GM21737 (cell line): ENCODE measurements at regions not wholly inside any gene's neighbourhood (a gene's known extent, or its start where the extent isn't known, plus 50 kb on each side); places are given as distances from the start of the nearest gene placed in this dataset.
"Not testable (repeated sequence)": the region's sequence is repeated elsewhere in the genome, so short reads cannot be mapped to it uniquely, and the experiment has no call there.

Experiments used
- ATAC-seq: cut with Tn5 transposase; IDR thresholded peaks from one replicate; pipeline ENCODE4 v1.9.1; 2021; ENCODE audit warnings: mild to moderate bottlenecking, moderate library complexity; ENCODE audit not compliant: unreplicated experiment

DNA sequence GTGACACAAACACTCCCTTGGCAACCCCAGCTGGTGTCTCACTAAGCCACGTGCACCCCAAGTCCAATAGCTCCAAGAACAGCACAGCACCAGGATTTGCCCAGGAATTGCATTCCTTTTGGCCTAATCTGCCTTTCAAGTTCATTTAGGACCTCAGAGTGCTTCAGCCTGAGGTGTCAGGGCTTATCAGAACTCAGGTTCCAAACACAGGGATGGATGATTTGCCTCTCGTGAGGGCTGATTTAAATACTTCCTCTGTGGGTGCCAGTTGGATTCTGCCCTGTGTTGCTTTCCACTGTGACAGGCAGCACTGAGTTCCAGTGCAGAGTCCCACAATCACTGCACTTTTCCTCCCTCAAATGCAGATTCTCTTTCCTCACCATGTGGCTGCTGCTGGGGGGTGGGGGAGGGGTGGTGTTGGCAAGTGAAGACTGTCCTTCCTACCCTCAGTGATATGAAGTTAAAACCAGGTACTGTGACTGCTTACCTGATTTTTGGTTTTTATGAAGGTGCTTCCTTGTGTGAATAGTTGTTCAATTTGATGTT is 204.3 kb upstream of the STAC start:
- no peak for ATAC-seq

DNA sequence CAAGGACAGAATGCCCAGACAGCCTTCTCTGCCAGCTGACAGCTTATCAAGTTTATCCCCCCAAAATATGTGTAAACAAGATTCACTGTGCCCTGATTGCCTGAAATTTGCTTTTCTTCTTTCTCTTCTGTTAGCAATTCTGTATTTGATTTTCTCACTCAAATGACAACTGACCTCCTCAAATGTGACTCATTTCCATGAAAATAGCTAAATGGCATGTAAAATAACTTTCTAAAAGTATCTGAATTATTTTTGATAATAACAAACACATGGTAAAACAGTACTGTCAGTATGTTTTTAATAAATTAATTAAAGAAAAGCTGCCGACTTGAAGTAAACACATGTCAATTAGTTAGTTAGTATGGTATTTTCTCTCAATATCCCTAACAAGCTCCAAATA is 202.3 kb upstream of the STAC start:
- ATAC-seq, result no peak

DNA sequence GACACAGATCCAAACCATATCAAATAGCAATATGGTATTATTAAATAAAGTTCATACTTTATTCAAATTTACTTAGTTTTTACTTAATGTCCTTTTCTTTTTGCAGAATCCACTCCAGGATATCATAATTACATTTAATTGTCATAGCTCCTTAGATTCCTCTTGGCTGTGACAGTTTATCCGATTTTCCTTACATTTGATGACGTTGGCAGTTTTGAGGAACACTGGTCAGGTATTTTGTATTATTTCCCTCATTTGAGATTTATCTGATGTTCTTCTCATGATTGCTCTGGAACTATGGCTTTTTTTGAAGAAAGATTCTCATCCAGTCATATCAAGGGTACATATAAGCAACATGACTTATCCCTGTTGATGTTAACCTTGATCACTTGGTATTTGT is 198.3 kb upstream of the STAC start:
- no peak for ATAC-seq

DNA sequence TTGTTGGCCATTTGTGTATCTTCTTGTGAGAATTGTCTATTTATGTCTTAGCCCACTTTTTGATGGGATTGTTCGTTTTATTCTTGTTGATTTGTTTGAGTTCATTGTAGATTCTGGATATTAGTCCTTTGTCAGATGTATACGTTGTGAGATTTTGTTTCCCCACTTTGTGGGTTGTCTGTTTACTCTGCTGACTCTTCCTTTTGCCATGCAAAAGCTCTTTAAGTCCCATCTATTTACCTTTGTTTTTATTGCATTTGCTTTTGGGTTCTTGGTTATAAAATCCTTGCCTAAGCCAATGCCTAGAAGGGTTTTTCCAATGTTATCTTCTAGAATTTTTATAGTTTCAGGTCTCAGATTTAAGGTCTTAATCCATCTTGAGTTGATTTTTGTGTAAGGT is 193.1 kb upstream of the STAC start:
- not testable (repeated sequence) for ATAC-seq

- ATAC-seq, result no peak
These were observed 187.4 kb upstream of the STAC start for GRCh38 chr3:36192901-36193300.

DNA sequence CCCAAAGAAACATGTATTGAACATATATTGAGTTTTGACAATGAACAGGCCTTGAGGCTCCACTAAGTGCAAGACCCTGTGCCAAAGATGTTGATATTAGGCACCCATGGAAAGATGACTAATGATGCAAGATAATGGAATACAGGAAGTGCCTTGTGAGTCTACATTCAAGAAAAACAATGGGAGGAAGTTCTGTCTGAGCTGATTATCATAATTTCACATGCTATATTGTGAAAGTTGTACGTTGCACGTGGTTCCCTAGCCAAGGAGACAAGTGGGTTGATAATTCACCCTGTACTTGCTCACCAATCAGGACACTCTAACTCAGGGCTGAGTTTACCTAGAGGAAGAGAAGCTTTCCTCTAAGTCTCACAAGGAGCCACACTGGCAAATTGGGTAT is 186.9 kb upstream of the STAC start:
- no peak for ATAC-seq

GRCh38 chr3:36196058-36196457 is 184.2 kb upstream of the STAC start:
- ATAC-seq, result no peak

DNA sequence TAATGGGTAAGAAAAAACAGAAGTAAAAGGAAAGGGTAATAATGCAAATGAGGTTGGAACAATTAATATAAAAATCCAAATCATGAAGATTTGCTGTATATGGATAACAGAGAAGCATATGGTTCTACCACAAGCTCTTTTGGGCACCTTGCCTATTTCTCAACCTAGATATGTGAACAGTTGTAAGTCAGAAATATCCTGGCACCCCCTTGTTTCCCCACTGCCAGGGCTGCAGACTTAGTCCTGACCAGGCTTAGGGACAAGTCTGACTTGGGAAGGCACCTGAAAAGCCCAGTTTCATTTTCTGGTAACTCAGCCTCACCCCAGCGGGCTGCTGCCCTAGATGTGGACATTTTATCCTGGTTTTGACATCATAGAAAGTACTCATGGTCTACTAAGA is 183.2 kb upstream of the STAC start:
- ATAC-seq, result no peak

- no peak for ATAC-seq
These were observed 178.8 kb upstream of the STAC start for GRCh38 chr3:36201546-36201945.

DNA sequence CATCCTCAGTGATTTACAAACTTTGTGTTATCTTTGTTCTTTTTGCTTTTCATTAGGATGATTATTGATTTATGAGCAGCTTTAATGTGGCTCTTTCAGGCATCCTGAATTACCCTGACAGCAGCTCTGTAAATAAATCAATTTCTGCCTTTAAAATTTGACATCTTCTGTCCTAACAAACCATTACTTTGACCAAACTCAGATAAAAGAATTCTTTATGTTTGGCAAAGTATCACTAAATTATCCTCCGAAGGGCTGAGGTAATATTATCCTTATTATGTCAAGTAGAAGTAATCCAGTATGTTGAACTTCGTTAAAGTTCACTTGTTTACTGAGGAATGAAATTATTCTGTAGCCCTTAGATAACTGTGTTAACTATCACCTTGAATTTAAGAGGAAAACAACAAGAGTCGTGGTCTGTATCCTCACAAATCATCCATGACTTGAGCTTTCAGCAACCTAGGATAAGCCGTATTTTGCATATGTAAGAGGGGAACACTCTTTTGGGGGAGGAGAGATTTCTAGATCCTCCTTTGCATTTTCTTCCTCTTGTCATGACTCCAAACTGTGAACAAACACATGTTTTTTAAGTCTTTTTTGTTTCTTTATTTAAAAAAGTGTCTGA is 173.2 kb upstream of the STAC start:
- no peak for ATAC-seq

GRCh38 chr3:36210840-36211651 is 169.3 kb upstream of the STAC start:
- ATAC-seq, result peak; percentile 46

DNA sequence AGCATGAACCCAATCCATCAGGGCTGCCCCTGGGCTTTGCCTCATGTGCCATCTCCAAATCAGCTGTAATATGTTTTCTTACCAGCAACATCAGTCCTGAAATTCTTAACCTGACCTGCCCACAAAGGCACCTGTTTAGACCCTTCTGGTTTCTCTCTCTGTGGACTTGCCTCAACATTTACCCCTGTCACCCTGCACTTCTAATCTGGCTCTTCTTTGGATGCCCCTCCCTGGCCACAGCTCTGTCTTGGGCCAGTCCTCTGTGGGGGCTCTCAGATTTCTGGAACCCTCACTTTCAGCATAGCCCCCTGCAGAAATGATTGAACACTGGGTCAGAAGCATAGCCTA is 168.7 kb upstream of the STAC start:
- ATAC-seq, result no peak

DNA sequence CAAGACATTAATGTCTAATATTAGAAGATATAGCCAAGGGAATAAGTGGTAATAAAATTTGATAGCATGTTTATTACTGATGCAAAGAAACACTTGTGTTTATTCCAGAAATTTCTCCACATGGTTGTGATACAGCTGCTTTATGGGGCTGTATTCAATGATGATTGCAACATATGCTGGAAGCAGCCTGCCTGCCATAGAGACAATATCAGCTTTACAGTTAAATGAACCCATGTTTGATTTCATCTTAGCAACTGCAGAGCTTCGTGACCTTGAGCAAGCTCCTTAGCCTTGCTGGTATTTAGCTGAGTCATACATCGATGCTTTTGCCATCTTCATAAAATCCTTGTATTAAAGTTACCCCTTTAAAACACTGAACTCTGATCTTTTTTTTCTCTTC is 168.1 kb upstream of the STAC start:
- ATAC-seq, result no peak

DNA sequence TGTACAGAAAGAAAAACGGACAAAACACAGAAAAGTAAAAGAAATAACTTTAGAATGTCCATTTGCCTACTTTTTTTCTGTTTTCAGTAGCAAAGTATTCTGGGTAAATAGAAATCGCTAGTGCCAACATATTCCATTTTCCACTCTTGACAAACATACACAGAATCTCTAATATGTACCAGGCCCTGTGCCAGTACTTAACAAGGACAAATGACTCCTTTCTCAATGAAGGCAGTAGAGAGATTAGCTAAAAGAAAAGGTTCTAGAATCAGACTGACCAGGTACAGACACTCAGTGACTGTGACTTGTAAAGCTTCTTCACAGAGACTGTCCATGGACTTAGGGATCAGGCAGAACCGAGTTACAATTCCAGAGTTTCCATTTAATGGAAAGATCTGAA is 165.8 kb upstream of the STAC start:
- no peak for ATAC-seq

DNA sequence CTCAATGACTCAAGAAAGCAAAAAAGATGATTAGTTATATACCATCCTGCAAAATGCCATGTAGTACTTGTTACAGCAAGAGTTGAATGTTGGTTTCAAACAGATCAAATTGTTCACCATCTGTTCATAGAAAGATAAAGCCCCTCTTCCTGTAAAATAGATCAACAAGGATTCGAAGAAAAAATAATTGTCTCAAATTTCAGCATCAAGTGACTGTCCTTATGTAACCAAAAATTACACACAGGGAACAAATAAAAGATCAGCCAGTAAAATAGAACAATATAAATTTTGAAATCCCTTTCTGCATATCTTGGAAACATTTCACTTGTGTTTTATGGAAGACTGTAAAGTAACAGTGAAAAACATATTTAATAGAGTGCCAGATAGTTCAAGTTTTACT is 165.1 kb upstream of the STAC start:
- ATAC-seq, result no peak

DNA sequence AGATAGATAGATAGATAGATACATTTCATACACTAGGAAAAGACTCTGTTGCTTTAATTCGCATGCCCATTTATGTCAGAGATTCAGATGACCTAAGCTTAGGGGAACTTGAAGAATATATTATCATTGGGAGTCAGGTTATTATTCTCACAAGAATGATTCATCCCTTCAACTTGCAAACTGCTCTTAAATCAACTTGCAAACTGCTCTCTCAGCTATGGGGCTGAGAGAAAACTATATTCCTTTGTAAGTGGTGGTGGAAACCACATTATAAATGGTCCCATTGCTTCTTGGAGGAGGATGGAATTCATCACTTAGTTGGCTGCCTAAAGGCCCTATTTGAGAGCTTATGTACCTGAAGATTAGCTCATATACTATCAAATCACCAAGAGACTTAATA is 160.9 kb upstream of the STAC start:
- ATAC-seq, result no peak

DNA sequence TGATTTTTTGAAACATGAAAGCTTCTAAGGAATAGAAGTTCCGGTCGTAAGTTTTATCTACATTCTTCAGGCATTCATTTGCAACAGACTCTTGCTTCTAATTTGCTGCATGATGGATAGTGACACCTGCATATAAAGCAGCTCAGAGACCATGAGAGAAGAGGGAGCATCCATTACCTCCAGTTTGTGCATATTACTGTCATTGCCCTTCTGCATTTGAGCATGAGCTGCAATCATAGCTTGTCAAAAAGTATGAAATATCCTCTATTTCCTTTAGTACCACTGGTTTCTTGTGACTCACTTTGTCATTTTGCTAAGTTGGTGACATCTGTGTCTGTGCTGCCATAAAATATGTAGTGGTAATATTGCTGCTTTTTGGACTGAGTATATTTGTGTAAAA is 160.1 kb upstream of the STAC start:
- ATAC-seq, result no peak

DNA sequence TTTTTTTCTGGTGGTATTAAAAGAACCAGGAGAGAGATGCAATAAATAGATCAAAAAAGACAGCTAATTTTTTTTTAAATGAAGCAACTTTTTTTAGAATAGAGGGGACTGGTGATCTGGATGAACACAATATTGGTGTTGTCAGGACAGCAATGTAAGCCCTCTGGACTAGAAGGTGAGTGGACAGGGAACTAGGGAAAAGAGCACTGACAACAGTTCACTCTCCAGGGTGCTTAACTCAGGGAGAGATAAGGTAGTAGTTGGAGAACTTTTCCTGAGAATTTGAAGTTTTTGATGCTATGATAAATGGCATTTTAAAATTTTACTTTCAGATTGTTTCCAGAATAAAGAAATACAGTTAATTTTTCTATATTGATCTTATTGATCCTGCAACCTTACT is 158.3 kb upstream of the STAC start:
- ATAC-seq, result no peak

- no peak for ATAC-seq
These were observed 152.3 kb upstream of the STAC start for GRCh38 chr3:36227980-36228379.

DNA sequence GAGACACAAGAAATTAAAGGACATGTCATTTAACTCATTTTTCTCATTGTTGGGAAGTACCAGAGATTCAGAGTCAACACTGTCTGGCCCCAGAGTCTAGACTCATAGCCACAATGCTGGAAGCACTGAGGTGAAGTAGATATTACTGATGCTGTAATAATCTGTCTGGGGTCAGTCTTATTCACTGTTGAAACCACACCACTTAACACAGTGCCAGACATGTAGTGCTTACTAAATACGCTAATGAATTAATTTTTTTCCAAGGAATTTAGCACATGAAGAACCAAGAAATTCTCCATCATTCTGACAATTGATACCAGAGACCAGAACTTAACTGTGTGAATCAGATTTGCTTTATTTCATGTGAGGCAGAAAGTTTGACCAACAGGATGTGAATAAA is 150.8 kb upstream of the STAC start:
- ATAC-seq, result no peak

- no peak for ATAC-seq
These were observed 147.4 kb upstream of the STAC start for GRCh38 chr3:36232797-36233489.

GRCh38 chr3:36244728-36245127 is 135.6 kb upstream of the STAC start:
- no peak for ATAC-seq
